GM20431 (cell line): ENCODE measurements at regions not wholly inside any gene's neighbourhood (a gene's known extent, or its start where the extent isn't known, plus 50 kb on each side); places are given as distances from the start of the nearest gene placed in this dataset.

Experiments
- in situ Hi-C: fragments of 300-500 bp; cut with MseI, MboI; formaldehyde crosslinking; loops from one replicate; pipeline ENCODE4 v1.15.0; 2020; ENCODE audit warnings: low sequenced_read_pairs; ENCODE audit not compliant: unreplicated experiment

GRCh38 chr9:14031810-14032209 lies 282.1 kb downstream of the NFIB start:
- in situ Hi-C loops: no loop called here

GRCh38 chr9:14031060-14031414 lies 282.9 kb downstream of the NFIB start:
- in situ Hi-C loops: no loop called here

- in situ Hi-C loops: no loop called here
Measured at GRCh38 chr9:14030375-14031059, 283.4 kb downstream of the NFIB start.

- in situ Hi-C loops: no loop called here
Measured at GRCh38 chr9:14029806-14030374, 284.1 kb downstream of the NFIB start.

GRCh38 chr9:14027116-14027800 lies 286.7 kb downstream of the NFIB start:
- in situ Hi-C loops: no loop called here

GRCh38 chr9:14025741-14026140 lies 288.2 kb downstream of the NFIB start:
- in situ Hi-C loops: no loop called here

GRCh38 chr9:14023285-14023684 lies 290.7 kb downstream of the NFIB start:
- in situ Hi-C loops: no loop called here

- in situ Hi-C loops: no loop called here
Measured at GRCh38 chr9:14021871-14022525, 291.9 kb downstream of the NFIB start.

- in situ Hi-C loops: no loop called here
Measured at GRCh38 chr9:14018081-14018480, 295.9 kb downstream of the NFIB start.

GRCh38 chr9:14014744-14015143 lies 299.2 kb downstream of the NFIB start:
- in situ Hi-C loops: no loop called here

GRCh38 chr9:14014218-14014617 lies 299.7 kb downstream of the NFIB start:
- in situ Hi-C loops: no loop called here

GRCh38 chr9:14011799-14012560 lies 302.0 kb downstream of the NFIB start:
- in situ Hi-C loops: no loop called here

- in situ Hi-C loops: no loop called here
Measured at GRCh38 chr9:14007190-14007769, 306.7 kb downstream of the NFIB start.

GRCh38 chr9:14006386-14007187 lies 307.4 kb downstream of the NFIB start:
- in situ Hi-C loops: no loop called here

GRCh38 chr9:14004110-14004509 lies 309.8 kb downstream of the NFIB start:
- in situ Hi-C loops: no loop called here

- in situ Hi-C loops: no loop called here
Measured at GRCh38 chr9:13994240-13994639, 319.7 kb downstream of the NFIB start.

- in situ Hi-C loops: no loop called here
Measured at GRCh38 chr9:13993632-13994185, 320.2 kb downstream of the NFIB start.

- in situ Hi-C loops: no loop called here
Measured at GRCh38 chr9:13992138-13993088, 321.5 kb downstream of the NFIB start.
